Stimulated activated CD4-positive, alpha-beta T cell treated with anti-CD3 and anti-CD28 coated beads, Interleukin-1b, Interleukin-23, amount 100 ng/mL, for 4 hours (primary cell): ENCODE measurements at regions not wholly inside any gene's neighbourhood (a gene's known extent, or its start where the extent isn't known, plus 50 kb on each side); places are given as distances from the start of the nearest gene placed in this dataset.
"Not testable (repeated sequence)": the region's sequence is repeated elsewhere in the genome, so short reads cannot be mapped to it uniquely, and the experiment has no call there.

ENCODE experiments used
- DNase-seq, 2 donors: peaks; one replicate each; pipeline ENCODE4 v3.0.0-alpha.2; 2020; ENCODE audit warnings: low read depth in 2 of 2

GRCh38 chr5:163266249-163266648, 171.1 kb upstream of the CCNG1 start:
- not testable (repeated sequence) for DNase-seq

- no peak for DNase-seq
These were observed 167.8 kb upstream of the CCNG1 start for GRCh38 chr5:163269624-163270023.

- DNase-seq, result no peak
These were observed 160.9 kb upstream of the CCNG1 start for GRCh38 chr5:163276466-163276865.

- DNase-seq, result not testable (repeated sequence)
These were observed 156.5 kb upstream of the CCNG1 start for GRCh38 chr5:163280897-163281296.

GRCh38 chr5:163281512-163281911, 155.9 kb upstream of the CCNG1 start:
- DNase-seq, result no peak

GRCh38 chr5:163293836-163294235, 143.6 kb upstream of the CCNG1 start:
- DNase-seq, result no peak

GRCh38 chr5:163303718-163304117, 133.7 kb upstream of the CCNG1 start:
- no peak for DNase-seq

- no peak for DNase-seq
These were observed 131.7 kb upstream of the CCNG1 start for GRCh38 chr5:163305655-163306054.

GRCh38 chr5:163306421-163306820, 131.0 kb upstream of the CCNG1 start:
- no peak for DNase-seq

GRCh38 chr5:163309914-163310313, 127.5 kb upstream of the CCNG1 start:
- no peak for DNase-seq

GRCh38 chr5:163310997-163311396, 126.4 kb upstream of the CCNG1 start:
- DNase-seq, result no peak

GRCh38 chr5:163312598-163312997, 124.8 kb upstream of the CCNG1 start:
- DNase-seq, result no peak

GRCh38 chr5:163313049-163313448, 124.3 kb upstream of the CCNG1 start:
- DNase-seq, result not testable (repeated sequence)

- DNase-seq, result not testable (repeated sequence)
These were observed 121.0 kb upstream of the CCNG1 start for GRCh38 chr5:163316374-163316773.

- no peak for DNase-seq
These were observed 118.7 kb upstream of the CCNG1 start for GRCh38 chr5:163318707-163319106.

GRCh38 chr5:163321511-163321910, 115.9 kb upstream of the CCNG1 start:
- DNase-seq, result no peak

GRCh38 chr5:163330723-163331668, 106.4 kb upstream of the CCNG1 start:
- no peak for DNase-seq

GRCh38 chr5:163336074-163336473, 101.3 kb upstream of the CCNG1 start:
- not testable (repeated sequence) for DNase-seq

GRCh38 chr5:163339148-163339547, 98.2 kb upstream of the CCNG1 start:
- DNase-seq, result no peak

GRCh38 chr5:163340378-163340777, 97.0 kb upstream of the CCNG1 start:
- not testable (repeated sequence) for DNase-seq

- no peak for DNase-seq
These were observed 95.1 kb upstream of the CCNG1 start for GRCh38 chr5:163342306-163342705.

GRCh38 chr5:163345216-163345615, 92.2 kb upstream of the CCNG1 start:
- no peak for DNase-seq

GRCh38 chr5:163347671-163348070, 89.7 kb upstream of the CCNG1 start:
- DNase-seq, result peak; percentile 2 to 12
